WI38 (cell line): ENCODE measurements at regions not wholly inside any gene's neighbourhood (a gene's known extent, or its start where the extent isn't known, plus 50 kb on each side); places are given as distances from the start of the nearest gene placed in this dataset.

Source experiments
- H3K4me3 ChIP-seq: 2 replicates; pipeline ENCODE4 v1.5.1; 2011; ENCODE audit warnings: low read depth, mild to moderate bottlenecking, control low read depth, low read length
- CTCF ChIP-seq: IDR thresholded peaks from 2 replicates; pipeline ENCODE4 v1.5.1; 2012; ENCODE audit warnings: low read depth, mild to moderate bottlenecking, control low read depth, low read length

- no peak overlapping the region for H3K4me3 ChIP-seq
- no peak for TF ChIP-seq CTCF
These were observed 425.5 kb downstream of the TSN start for GRCh38 chr2:122180972-122181371.

GRCh38 chr2:122182616-122183355 is 427.3 kb downstream of the TSN start:
- no peak overlapping the region for H3K4me3 ChIP-seq
- TF ChIP-seq CTCF: no peak

- H3K4me3 ChIP-seq: no peak overlapping the region
- TF ChIP-seq CTCF: no peak
These were observed 428.4 kb downstream of the TSN start for GRCh38 chr2:122183890-122184289.

GRCh38 chr2:122186761-122187222 is 431.3 kb downstream of the TSN start:
- no peak overlapping the region for H3K4me3 ChIP-seq
- TF ChIP-seq CTCF: no peak

GRCh38 chr2:122191331-122191730 is 435.9 kb downstream of the TSN start:
- no peak overlapping the region for H3K4me3 ChIP-seq
- no peak for TF ChIP-seq CTCF

- no peak overlapping the region for H3K4me3 ChIP-seq
- no peak for TF ChIP-seq CTCF
These were observed 438.2 kb downstream of the TSN start for GRCh38 chr2:122193622-122194021.

GRCh38 chr2:122194546-122194945 is 439.1 kb downstream of the TSN start:
- no peak for TF ChIP-seq CTCF
- H3K4me3 ChIP-seq: no peak overlapping the region
